RWPE1 (cell line): ENCODE measurements at regions not wholly inside any gene's neighbourhood (a gene's known extent, or its start where the extent isn't known, plus 50 kb on each side); places are given as distances from the start of the nearest gene placed in this dataset.

Experiments
- CTCF ChIA-PET: fragments of 350-600 bp; sonication (Branson Sonifier 250); formaldehyde crosslinking; extraction: SDS; loops from one replicate; lab custom pipeline; 2021; lab: Yijun Ruan, JAX
- POLR2A ChIA-PET: fragments of 400-600 bp; formaldehyde crosslinking; extraction: SDS; loops from one replicate; lab custom pipeline; 2020; ENCODE audit warnings: antibody characterized with exemption; ENCODE audit not compliant: low non-redundant PET; lab: Yijun Ruan, JAX
- DNase-seq: peaks from one replicate; pipeline ENCODE4 v3.0.0; 2012; ENCODE audit warnings: low spot score
- H3K27ac ChIP-seq: fragments of 450-650 bp; 2 replicates; pipeline ENCODE4 v1.5.1; 2017
- CTCF ChIP-seq: fragments of 450-650 bp; conservative IDR thresholded peaks from 2 replicates; pipeline ENCODE4 v1.5.1; 2017; ENCODE audit warnings: low read depth, mild to moderate bottlenecking

- no peak for TF ChIP-seq CTCF
- ChIA-PET CTCF (no interaction called here), POLR2A (no interaction called here)
- H3K27ac ChIP-seq, result no peak overlapping the region
- no peak for DNase-seq
Observed at GRCh38 chr4:114768501-114768900, 169.9 kb downstream of the UGT8 start.

GRCh38 chr4:114770624-114771023 lies 172.0 kb downstream of the UGT8 start:
- DNase-seq, result no peak
- no peak overlapping the region for H3K27ac ChIP-seq
- ChIA-PET POLR2A (no interaction called here), CTCF (no interaction called here)
- TF ChIP-seq CTCF, result no peak

- CTCF ChIA-PET, result no interaction called here
- TF ChIP-seq CTCF, result no peak
- no peak for DNase-seq
- no peak overlapping the region for H3K27ac ChIP-seq
- POLR2A ChIA-PET, result no interaction called here
Observed at GRCh38 chr4:114773339-114773738, 174.7 kb downstream of the UGT8 start.
